ENCODE measurements at regions not wholly inside any gene's neighbourhood (a gene's known extent, or its start where the extent isn't known, plus 50 kb on each side); places are given as distances from the start of the nearest gene placed in this dataset.

DNA sequence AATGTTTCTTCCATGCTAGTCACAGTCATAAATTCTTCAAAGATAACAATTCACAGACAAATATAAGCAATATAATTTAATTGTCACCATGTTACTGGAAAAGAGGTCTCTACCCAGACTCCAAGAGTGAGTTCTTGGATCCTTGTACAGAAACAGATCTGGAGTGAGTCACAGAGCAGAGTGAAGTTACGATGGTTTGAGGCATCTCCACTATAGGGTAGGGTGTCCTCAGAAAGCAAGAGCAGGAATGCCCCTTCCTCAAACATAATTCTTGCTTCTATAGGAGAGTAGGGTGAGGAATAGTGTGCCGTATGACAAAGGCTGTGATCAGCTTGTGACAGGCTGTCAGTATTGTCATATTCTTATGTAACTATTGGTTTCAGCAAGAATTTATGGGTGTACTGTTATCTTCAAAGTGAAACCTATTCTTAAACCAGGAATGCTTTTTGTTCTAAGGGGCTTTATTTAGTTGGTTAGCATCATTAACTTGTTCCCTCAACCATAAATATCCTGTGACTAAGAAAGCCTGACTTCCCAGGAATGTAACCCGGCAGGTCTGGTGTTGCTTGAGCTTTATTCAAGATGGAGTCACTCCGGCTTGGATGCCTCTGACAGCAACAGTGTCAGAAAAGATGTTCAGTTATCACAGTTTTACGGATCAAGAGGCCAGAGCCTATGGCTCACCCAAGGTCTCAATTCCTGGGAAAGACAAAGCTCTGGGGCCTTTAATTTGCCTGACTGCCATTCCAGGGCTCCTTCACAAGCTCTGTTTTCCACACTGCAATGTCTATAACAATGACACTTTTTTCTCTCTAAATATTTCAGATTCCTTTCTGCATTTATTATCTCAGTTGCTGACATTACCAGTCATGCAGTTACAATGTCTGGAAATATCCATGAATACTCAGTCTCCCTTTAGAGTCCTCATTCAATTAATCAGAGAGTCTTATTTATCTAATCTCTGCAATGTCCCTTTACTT lies 298.6 kb downstream of the C6orf118 start:
- ATAC-seq (replicated peaks in 1 of 4) = no peak
- POLR2A ChIA-PET = no interaction called here
- Histone ChIP-seq H3K36me3 (ENCODE audit: control insufficient read depth in 2 of 2, extremely low read depth in 1 of 2, insufficient read depth in 1 of 2, low read length in 1 of 2) (no peaks in the 10 kb centered on the region), H3K27ac (ENCODE audit: low read length) (no peak overlapping the region), H3K9me3 (peaks cover 2% of the 10 kb centered on the region), H3K4me3 (ENCODE audit: control insufficient read depth in 1 of 2, extremely low read depth in 1 of 2, low read length in 1 of 2) (no peak overlapping the region), H3K27me3 (replicated peaks in 1 of 2; ENCODE audit: control insufficient read depth in 2 of 2, extremely low read depth in 1 of 2, insufficient read depth in 2 of 2, low read length in 1 of 2) (no peaks in the 10 kb centered on the region), H3K4me1 (ENCODE audit: control insufficient read depth in 1 of 2, extremely low read depth in 1 of 2, insufficient read depth in 2 of 2, low read length in 2 of 2) (no peaks in the 10 kb centered on the region)
- Mint-ChIP-seq H3K36me3 (no peaks in the 10 kb centered on the region), H3K9me3 (peaks cover 3 to 16% (median 5%) of the 10 kb centered on the region in 3 donors), H3K4me3 (no peak overlapping the region), H3K27ac (no peak overlapping the region), H3K4me1 (no peaks in the 10 kb centered on the region), H3K27me3 (no peaks in the 10 kb centered on the region)
- CTCF ChIA-PET = no interaction called here
- WGBS (ENCODE audit: insufficient coverage) = 80% methylated on average over 4 of the region's 5 CpGs
- DNase-seq = no peak

- Histone ChIP-seq H3K36me3 (ENCODE audit: control insufficient read depth in 2 of 2, extremely low read depth in 1 of 2, insufficient read depth in 1 of 2, low read length in 1 of 2) (no peaks in the 10 kb centered on the region), H3K27ac (ENCODE audit: low read length) (no peak overlapping the region), H3K4me1 (ENCODE audit: control insufficient read depth in 1 of 2, extremely low read depth in 1 of 2, insufficient read depth in 2 of 2, low read length in 2 of 2) (no peaks in the 10 kb centered on the region), H3K27me3 (replicated peaks in 1 of 2; ENCODE audit: control insufficient read depth in 2 of 2, extremely low read depth in 1 of 2, insufficient read depth in 2 of 2, low read length in 1 of 2) (no peaks in the 10 kb centered on the region), H3K9me3 (peaks cover 2% of the 10 kb centered on the region), H3K4me3 (ENCODE audit: control insufficient read depth in 1 of 2, extremely low read depth in 1 of 2, low read length in 1 of 2) (no peak overlapping the region)
- no peaks in the 10 kb centered on the region for H3K27me3 Mint-ChIP-seq
- peaks cover 7 to 21% (median 8%) of the 10 kb centered on the region in 3 donors for H3K9me3 Mint-ChIP-seq
- H3K4me1 Mint-ChIP-seq = no peaks in the 10 kb centered on the region
- WGBS (ENCODE audit: insufficient coverage) = 73% methylated on average over 2 of the region's 4 CpGs
- no peaks in the 10 kb centered on the region for H3K36me3 Mint-ChIP-seq
- H3K27ac Mint-ChIP-seq = no peak overlapping the region
- ChIA-PET POLR2A (no interaction called here), CTCF (interaction anchor here in 1 of 2 donors (0.6 kb wide), 1 partner anchor 59 kb away, joined by 5 read pairs; no protein-coding TSS in a partner anchor)
- ATAC-seq (replicated peaks in 1 of 4) = no peak
- DNase-seq = no peak
- H3K4me3 Mint-ChIP-seq = no peak overlapping the region
Measured at GRCh38 chr6:165008971-165009370, 300.4 kb downstream of the C6orf118 start.

DNA sequence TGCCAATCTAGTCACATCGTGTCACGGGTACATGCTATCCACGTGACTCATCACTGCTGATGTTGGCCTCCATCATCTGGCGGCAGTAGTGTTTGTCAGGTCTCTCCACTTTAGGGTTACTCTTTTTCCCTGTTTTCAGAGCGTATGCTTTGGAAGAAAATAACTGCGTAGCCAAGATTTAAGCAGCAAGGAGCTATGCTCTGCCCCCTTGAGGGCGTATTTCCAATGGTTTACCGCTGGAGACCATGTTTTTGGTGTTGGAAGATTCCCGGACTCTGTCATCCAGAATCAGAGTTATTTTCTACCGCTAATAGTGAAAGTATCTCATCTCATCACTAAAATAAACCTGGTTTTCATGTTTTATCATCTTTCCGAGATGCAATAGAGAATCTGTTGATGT lies 306.5 kb downstream of the C6orf118 start:
- H3K4me3 ChIP-seq (ENCODE audit: control insufficient read depth in 1 of 2, extremely low read depth in 1 of 2, low read length in 1 of 2) = no peak overlapping the region
- no peaks in the 10 kb centered on the region for H3K36me3 Mint-ChIP-seq
- H3K27me3 Mint-ChIP-seq = no peaks in the 10 kb centered on the region
- ATAC-seq (replicated peaks in 1 of 4) (no peak), DNase-seq (no peak)
- ChIA-PET POLR2A (no interaction called here), CTCF (no interaction called here)
- no peaks in the 10 kb centered on the region for H3K4me1 Mint-ChIP-seq
- H3K27ac Mint-ChIP-seq = no peak overlapping the region
- peaks cover 8 to 19% (median 13%) of the 10 kb centered on the region in 3 donors for H3K9me3 Mint-ChIP-seq
- H3K4me1 ChIP-seq (ENCODE audit: control insufficient read depth in 1 of 2, extremely low read depth in 1 of 2, insufficient read depth in 2 of 2, low read length in 2 of 2) = no peaks in the 10 kb centered on the region
- peaks cover 2% of the 10 kb centered on the region for H3K9me3 ChIP-seq
- H3K27ac ChIP-seq (ENCODE audit: low read length) = no peak overlapping the region
- no peaks in the 10 kb centered on the region for H3K36me3 ChIP-seq (ENCODE audit: control insufficient read depth in 2 of 2, extremely low read depth in 1 of 2, insufficient read depth in 1 of 2, low read length in 1 of 2)
- H3K27me3 ChIP-seq (replicated peaks in 1 of 2; ENCODE audit: control insufficient read depth in 2 of 2, extremely low read depth in 1 of 2, insufficient read depth in 2 of 2, low read length in 1 of 2) = no peaks in the 10 kb centered on the region
- no peak overlapping the region for H3K4me3 Mint-ChIP-seq
- 91% methylated on average over 5 of the region's 11 CpGs for WGBS (ENCODE audit: insufficient coverage)

DNA sequence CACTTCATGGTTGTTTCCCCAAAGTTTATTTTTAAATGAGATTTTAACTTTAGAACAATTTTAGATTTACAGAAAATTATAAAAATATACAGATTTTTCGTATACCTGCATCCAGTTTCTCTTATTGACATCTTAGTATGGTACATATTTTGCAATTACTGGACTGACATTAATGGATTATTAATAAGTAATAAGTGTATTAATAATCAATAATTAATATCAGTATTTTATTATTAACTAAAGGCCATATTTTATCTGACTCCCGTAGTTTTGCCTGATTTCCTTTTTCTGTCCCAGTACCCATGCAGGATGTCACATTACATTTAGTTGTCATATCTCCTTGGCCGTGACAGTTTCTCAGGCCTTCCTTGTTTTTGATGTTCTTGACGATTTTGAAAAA lies 307.0 kb downstream of the C6orf118 start:
- WGBS (ENCODE audit: insufficient coverage) = 92% methylated on average over 2 of the region's 4 CpGs
- ATAC-seq (replicated peaks in 1 of 4) = no peak
- POLR2A ChIA-PET = no interaction called here

GRCh38 chr6:165001502-165002157 lies 307.8 kb downstream of the C6orf118 start:
- Mint-ChIP-seq H3K36me3 (no peaks in the 10 kb centered on the region), H3K27ac (no peak overlapping the region), H3K27me3 (no peaks in the 10 kb centered on the region), H3K4me3 (no peak overlapping the region), H3K4me1 (no peaks in the 10 kb centered on the region), H3K9me3 (peaks cover 8 to 21% (median 13%) of the 10 kb centered on the region in 3 donors)
- H3K4me1 ChIP-seq (ENCODE audit: control insufficient read depth in 1 of 2, extremely low read depth in 1 of 2, insufficient read depth in 2 of 2, low read length in 2 of 2) = no peaks in the 10 kb centered on the region
- CTCF ChIA-PET = no interaction called here
- no peak overlapping the region for H3K27ac ChIP-seq (ENCODE audit: low read length)
- no peaks in the 10 kb centered on the region for H3K9me3 ChIP-seq
- H3K36me3 ChIP-seq (ENCODE audit: control insufficient read depth in 2 of 2, extremely low read depth in 1 of 2, insufficient read depth in 1 of 2, low read length in 1 of 2) = no peaks in the 10 kb centered on the region
- DNase-seq (no peak), ATAC-seq (replicated peaks in 1 of 4) (no peak)
- H3K4me3 ChIP-seq (ENCODE audit: control insufficient read depth in 1 of 2, extremely low read depth in 1 of 2, low read length in 1 of 2) = no peak overlapping the region
- POLR2A ChIA-PET = no interaction called here
- no peaks in the 10 kb centered on the region for H3K27me3 ChIP-seq (replicated peaks in 1 of 2; ENCODE audit: control insufficient read depth in 2 of 2, extremely low read depth in 1 of 2, insufficient read depth in 2 of 2, low read length in 1 of 2)
- WGBS (ENCODE audit: insufficient coverage) = 91% methylated on average over 26 of the region's 33 CpGs

More for the DNA sequence above, 307.0 kb downstream of the C6orf118 start:
- Histone ChIP-seq H3K27ac (ENCODE audit: low read length) (no peak overlapping the region), H3K4me1 (ENCODE audit: control insufficient read depth in 1 of 2, extremely low read depth in 1 of 2, insufficient read depth in 2 of 2, low read length in 2 of 2) (no peaks in the 10 kb centered on the region), H3K9me3 (no peaks in the 10 kb centered on the region), H3K36me3 (ENCODE audit: control insufficient read depth in 2 of 2, extremely low read depth in 1 of 2, insufficient read depth in 1 of 2, low read length in 1 of 2) (no peaks in the 10 kb centered on the region), H3K4me3 (ENCODE audit: control insufficient read depth in 1 of 2, extremely low read depth in 1 of 2, low read length in 1 of 2) (no peak overlapping the region), H3K27me3 (replicated peaks in 1 of 2; ENCODE audit: control insufficient read depth in 2 of 2, extremely low read depth in 1 of 2, insufficient read depth in 2 of 2, low read length in 1 of 2) (no peaks in the 10 kb centered on the region)
- CTCF ChIA-PET = no interaction called here
- Mint-ChIP-seq H3K27ac (no peak overlapping the region), H3K9me3 (peaks cover 8 to 19% (median 13%) of the 10 kb centered on the region in 3 donors), H3K4me3 (no peak overlapping the region), H3K4me1 (no peaks in the 10 kb centered on the region), H3K27me3 (no peaks in the 10 kb centered on the region), H3K36me3 (no peaks in the 10 kb centered on the region)
- DNase-seq = no peak

- ChIA-PET CTCF (no interaction called here), POLR2A (no interaction called here)
- Mint-ChIP-seq H3K4me1 (no peaks in the 10 kb centered on the region), H3K36me3 (no peaks in the 10 kb centered on the region), H3K9me3 (peaks cover 4 to 24% (median 10%) of the 10 kb centered on the region in 3 donors), H3K4me3 (no peak overlapping the region), H3K27ac (no peak overlapping the region), H3K27me3 (no peaks in the 10 kb centered on the region)
- no peaks in the 10 kb centered on the region for H3K9me3 ChIP-seq
- WGBS (ENCODE audit: insufficient coverage) = no CpG with 5 or more reads among the region's 8 CpGs
- DNase-seq (no peak), ATAC-seq (replicated peaks in 1 of 4) (no peak)
- no peak overlapping the region for H3K4me3 ChIP-seq (ENCODE audit: control insufficient read depth in 1 of 2, extremely low read depth in 1 of 2, low read length in 1 of 2)
- H3K36me3 ChIP-seq (ENCODE audit: control insufficient read depth in 2 of 2, extremely low read depth in 1 of 2, insufficient read depth in 1 of 2, low read length in 1 of 2) = no peaks in the 10 kb centered on the region
- no peaks in the 10 kb centered on the region for H3K4me1 ChIP-seq (ENCODE audit: control insufficient read depth in 1 of 2, extremely low read depth in 1 of 2, insufficient read depth in 2 of 2, low read length in 2 of 2)
- H3K27ac ChIP-seq (ENCODE audit: low read length) = no peak overlapping the region
- no peaks in the 10 kb centered on the region for H3K27me3 ChIP-seq (replicated peaks in 1 of 2; ENCODE audit: control insufficient read depth in 2 of 2, extremely low read depth in 1 of 2, insufficient read depth in 2 of 2, low read length in 1 of 2)
Measured at GRCh38 chr6:164998297-164998696, 311.1 kb downstream of the C6orf118 start.

All from T-cell (primary cell).